ENCODE measurements at regions not wholly inside any gene's neighbourhood (a gene's known extent, or its start where the extent isn't known, plus 50 kb on each side); places are given as distances from the start of the nearest gene placed in this dataset.

DNA sequence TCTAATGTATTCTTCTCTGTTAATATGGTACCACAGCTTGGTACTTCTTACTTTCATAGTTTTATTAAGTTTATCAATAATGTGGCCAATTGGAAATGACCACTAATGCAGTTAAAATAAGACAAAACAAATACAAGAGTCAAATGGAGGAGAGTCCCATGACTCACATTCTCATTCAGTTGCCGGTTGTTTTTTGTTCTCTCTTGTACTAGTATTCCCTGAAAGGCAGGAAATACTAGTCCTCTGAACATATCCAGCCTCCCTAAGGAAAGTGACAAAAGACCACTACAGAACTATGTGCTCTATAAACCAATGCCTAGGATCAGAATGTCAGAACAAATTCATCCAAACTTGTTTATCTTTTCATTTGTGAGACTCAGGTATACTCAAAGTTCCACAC is 165.2 kb upstream of the SAMSN1 start:
- intact Hi-C loops (cut with DNase I; ENCODE audit: low total_unique reads), result no loop called here
- WGBS, 2 donors (ENCODE audit: low coverage in 1 of 2), result 83 to 92% methylated on average over 1 of the region's 1 CpG

DNA sequence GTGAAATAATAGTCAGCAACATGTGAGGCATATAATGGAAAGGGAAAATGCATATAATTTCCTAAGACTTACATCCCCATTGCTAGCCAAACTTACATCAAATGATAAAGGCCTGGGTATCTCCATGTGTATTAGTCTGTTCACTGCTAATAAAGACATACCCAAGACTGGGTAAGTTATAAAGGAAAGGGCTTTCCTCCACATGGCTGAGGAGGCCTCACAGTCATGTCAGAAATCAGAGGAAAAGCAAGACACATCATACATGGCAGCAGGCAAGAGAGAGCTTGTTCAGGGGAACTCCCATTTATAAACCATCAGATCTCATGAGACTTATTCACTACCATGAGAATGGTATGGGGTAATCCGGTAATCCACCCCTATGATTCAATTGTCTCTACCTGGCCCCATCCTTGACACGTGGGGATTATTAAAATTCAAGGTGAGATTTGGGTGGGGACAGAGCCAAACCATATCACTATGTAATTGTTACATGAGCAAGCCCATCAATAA is 161.5 kb upstream of the SAMSN1 start:
- no peaks in the 10 kb centered on the region for H3K27me3 ChIP-seq
- H3K4me3 ChIP-seq, result no peak overlapping the region
- no peaks in the 10 kb centered on the region for H3K4me1 ChIP-seq
- intact Hi-C loops (cut with DNase I; ENCODE audit: low total_unique reads) (no loop called here), in situ Hi-C loops (cut with MboI; ENCODE audit: low pct_ligation_motif_present in 1 of 4, low pct_unique_long_range_greater_than_20kb in 1 of 4, low sequenced_read_pairs in 3 of 4) (no loop called here)
- TF ChIP-seq EP300 (IDR thresholded peaks at IDR 0.05; ENCODE audit: low read depth) (no peak), POLR2AphosphoS5 (IDR thresholded peaks at IDR 0.05) (no peak)
- 29 to 81% methylated on average over 2 of the region's 2 CpGs for WGBS, 2 donors (ENCODE audit: low coverage in 1 of 2)
- no peak overlapping the region for H3K27ac ChIP-seq
- no peaks in the 10 kb centered on the region for H3K36me3 ChIP-seq
- no peak for DNase-seq
- H3K9me3 ChIP-seq, result peaks cover 0 to 4% of the 10 kb centered on the region in 2 donors

More for the DNA sequence above, 165.2 kb upstream of the SAMSN1 start:
- Histone ChIP-seq H3K27me3 (no peaks in the 10 kb centered on the region), H3K27ac (no peak overlapping the region), H3K4me1 (no peaks in the 10 kb centered on the region), H3K4me3 (no peak overlapping the region), H3K36me3 (no peaks in the 10 kb centered on the region), H3K9me3 (peaks cover 0 to 4% of the 10 kb centered on the region in 2 donors)
- no peak for DNase-seq
- in situ Hi-C loops (cut with MboI; ENCODE audit: low pct_ligation_motif_present in 1 of 4, low pct_unique_long_range_greater_than_20kb in 1 of 4, low sequenced_read_pairs in 3 of 4), result no loop called here
- TF ChIP-seq, protein P1, sequence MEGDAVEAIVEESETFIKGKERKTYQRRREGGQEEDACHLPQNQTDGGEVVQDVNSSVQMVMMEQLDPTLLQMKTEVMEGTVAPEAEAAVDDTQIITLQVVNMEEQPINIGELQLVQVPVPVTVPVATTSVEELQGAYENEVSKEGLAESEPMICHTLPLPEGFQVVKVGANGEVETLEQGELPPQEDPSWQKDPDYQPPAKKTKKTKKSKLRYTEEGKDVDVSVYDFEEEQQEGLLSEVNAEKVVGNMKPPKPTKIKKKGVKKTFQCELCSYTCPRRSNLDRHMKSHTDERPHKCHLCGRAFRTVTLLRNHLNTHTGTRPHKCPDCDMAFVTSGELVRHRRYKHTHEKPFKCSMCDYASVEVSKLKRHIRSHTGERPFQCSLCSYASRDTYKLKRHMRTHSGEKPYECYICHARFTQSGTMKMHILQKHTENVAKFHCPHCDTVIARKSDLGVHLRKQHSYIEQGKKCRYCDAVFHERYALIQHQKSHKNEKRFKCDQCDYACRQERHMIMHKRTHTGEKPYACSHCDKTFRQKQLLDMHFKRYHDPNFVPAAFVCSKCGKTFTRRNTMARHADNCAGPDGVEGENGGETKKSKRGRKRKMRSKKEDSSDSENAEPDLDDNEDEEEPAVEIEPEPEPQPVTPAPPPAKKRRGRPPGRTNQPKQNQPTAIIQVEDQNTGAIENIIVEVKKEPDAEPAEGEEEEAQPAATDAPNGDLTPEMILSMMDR (IDR thresholded peaks at IDR 0.05), result no peak

DNA sequence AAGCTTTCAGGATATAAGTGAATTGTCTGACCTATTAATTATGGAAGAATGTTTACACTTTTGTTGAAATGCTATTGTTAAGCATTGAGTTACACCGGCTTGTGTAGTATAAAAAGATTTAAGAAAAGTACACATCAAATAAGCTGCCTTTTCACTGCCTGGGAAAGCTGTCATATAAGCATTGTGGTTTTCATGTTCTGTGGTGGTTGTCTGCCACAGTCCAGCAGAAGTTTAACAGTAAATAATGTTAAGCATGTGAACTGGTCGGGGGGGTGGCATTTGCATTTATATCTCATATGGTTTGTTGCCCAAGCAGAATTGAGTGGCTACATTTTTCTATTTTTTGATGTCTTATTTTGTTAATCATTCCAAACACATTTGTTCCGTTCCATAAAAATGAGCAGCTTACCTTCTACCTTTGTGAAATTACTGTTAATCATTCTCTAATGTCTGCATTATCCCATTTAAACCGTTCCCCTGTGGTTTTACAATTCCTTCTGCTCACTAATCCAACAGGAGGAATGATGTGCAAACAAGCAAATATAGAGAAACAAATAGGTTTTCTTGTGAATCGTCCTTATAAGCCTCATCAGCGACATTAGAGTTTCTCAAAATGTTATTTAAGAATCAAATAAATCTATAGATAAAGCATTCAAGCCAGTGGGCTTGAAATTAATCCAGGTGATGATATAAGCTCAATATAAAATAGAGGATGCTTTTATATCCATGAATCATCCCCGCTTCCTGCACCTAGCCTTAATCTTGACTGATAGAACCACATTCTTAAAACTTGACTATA is 160.8 kb upstream of the SAMSN1 start:
- DNase-seq, result no peak
- in situ Hi-C loops (cut with MboI; ENCODE audit: low pct_ligation_motif_present in 1 of 4, low pct_unique_long_range_greater_than_20kb in 1 of 4, low sequenced_read_pairs in 3 of 4), result no loop called here
- Histone ChIP-seq H3K36me3 (no peaks in the 10 kb centered on the region), H3K4me3 (no peak overlapping the region), H3K9me3 (no peaks in the 10 kb centered on the region), H3K4me1 (no peaks in the 10 kb centered on the region), H3K27me3 (no peaks in the 10 kb centered on the region), H3K27ac (no peak overlapping the region)
- intact Hi-C loops (cut with DNase I; ENCODE audit: low total_unique reads), result no loop called here
- WGBS, 2 donors (ENCODE audit: low coverage in 1 of 2), result 39 to 43% methylated on average over 7 of the region's 7 CpGs
- TF ChIP-seq, protein P1 (IDR thresholded peaks at IDR 0.05), result no peak
- TF ChIP-seq POLR2A (IDR thresholded peaks at IDR 0.05) (no peak), EP300 (IDR thresholded peaks at IDR 0.05; ENCODE audit: low read depth) (no peak)

DNA sequence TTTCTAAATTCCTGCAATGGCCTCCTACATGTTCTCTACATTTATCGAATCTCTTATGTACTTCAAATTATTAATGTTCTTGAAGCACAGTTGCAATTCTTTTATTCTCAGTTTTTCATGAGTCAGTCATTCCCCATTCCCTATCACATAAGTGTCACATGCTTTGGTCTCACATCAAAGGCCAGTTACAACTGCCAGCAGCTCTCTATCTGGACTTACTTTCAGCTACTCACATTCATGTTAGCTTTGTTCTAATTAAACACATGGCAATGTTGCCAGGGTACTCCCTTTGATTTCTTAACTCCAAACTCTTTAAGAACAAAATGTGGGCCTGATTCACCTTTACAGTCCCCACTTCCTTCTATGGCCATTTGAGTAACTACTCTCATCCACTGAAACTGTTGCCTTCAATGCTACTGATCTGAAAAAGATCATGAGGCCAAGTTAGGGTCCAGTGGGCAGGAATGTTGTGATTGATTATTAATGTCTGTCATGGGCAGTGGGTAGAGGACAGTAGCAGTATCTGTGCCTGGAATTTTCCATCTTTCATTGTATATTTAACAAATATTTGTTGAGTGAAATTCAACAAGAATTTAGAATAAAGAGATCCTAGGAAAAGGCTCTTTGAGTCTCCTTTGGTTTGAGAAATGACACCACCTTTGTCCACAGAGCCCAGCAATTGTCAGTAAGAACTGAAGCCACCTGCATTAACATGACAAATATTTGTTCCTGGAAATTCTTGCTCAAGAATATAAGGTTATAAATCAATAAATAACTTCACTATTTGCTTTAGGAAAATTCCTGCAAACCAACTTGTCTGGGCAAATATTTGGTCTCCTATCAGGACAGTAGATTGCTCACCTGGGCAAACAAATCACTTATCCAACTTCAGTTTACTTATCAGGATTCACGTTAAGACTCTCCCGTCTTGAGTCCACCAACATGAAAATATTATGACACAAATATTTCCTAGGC is 153.6 kb upstream of the SAMSN1 start:
- Histone ChIP-seq H3K27me3 (no peaks in the 10 kb centered on the region), H3K36me3 (no peaks in the 10 kb centered on the region), H3K4me1 (no peaks in the 10 kb centered on the region), H3K27ac (no peak overlapping the region), H3K4me3 (no peak overlapping the region), H3K9me3 (no peaks in the 10 kb centered on the region)
- DNase-seq, result no peak
- in situ Hi-C loops (cut with MboI; ENCODE audit: low pct_ligation_motif_present in 1 of 4, low pct_unique_long_range_greater_than_20kb in 1 of 4, low sequenced_read_pairs in 3 of 4) (loop anchor here in 1 of 4 donors (10.0 kb wide), 1 partner anchor 65 kb away; no protein-coding TSS in a partner anchor), intact Hi-C loops (cut with DNase I; ENCODE audit: low total_unique reads) (no loop called here)
- TF ChIP-seq, protein P1 (IDR thresholded peaks at IDR 0.05), result no peak
- no peak for TF ChIP-seq EP300 (IDR thresholded peaks at IDR 0.05; ENCODE audit: low read depth)
- TF ChIP-seq POLR2AphosphoS5 (IDR thresholded peaks at IDR 0.05), result no peak
- 64% methylated on average over 3 of the region's 3 CpGs for WGBS, 2 donors (ENCODE audit: low coverage in 1 of 2)
